NOMO-1 treated with DMSO at 0.1 percent for 48 hours (cell line): ENCODE measurements at regions not wholly inside any gene's neighbourhood (a gene's known extent, or its start where the extent isn't known, plus 50 kb on each side); places are given as distances from the start of the nearest gene placed in this dataset.

ENCODE experiments used
- DNase-seq: peaks from one replicate; lab custom pipeline; 2025; ENCODE audit not compliant: unreplicated experiment; lab: John Stamatoyannopoulos, UW

GRCh38 chr2:219692521-219692920, 65.1 kb downstream of the SLC4A3 start:
- no peak for DNase-seq

DNA sequence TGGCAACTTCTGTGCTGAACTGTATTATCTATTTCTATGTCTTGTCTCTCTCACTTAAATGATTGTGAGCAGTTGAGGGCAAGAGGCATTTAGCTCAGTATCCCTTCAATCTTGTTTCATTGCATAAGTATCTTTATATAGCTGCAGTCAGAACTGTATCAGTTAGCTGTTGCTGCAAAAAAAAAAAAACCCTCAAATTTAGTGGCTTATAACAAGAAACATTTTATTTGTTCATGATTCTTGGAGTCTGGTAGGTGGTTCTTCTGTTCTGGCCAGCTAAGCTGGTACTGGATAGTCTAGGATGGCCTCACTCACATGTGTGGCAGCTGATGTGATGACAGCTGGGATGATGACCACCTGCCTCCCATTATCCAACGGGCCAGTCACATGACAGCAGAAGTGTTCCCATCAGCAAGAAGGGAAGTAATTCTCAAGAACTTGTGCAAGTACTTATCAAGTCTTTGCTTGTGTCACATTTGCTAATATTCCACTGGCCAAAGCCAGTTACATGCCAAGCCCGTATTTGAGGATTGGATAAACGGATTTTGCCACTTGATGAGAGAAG, 67.8 kb downstream of the SLC4A3 start:
- DNase-seq, result no peak

GRCh38 chr2:219697811-219698747, 70.6 kb downstream of the SLC4A3 start:
- DNase-seq, result no peak

- DNase-seq, result no peak
Measured at GRCh38 chr2:219698748-219699439, 71.5 kb downstream of the SLC4A3 start.

GRCh38 chr2:219699440-219699821, 72.0 kb downstream of the SLC4A3 start:
- no peak for DNase-seq

DNA sequence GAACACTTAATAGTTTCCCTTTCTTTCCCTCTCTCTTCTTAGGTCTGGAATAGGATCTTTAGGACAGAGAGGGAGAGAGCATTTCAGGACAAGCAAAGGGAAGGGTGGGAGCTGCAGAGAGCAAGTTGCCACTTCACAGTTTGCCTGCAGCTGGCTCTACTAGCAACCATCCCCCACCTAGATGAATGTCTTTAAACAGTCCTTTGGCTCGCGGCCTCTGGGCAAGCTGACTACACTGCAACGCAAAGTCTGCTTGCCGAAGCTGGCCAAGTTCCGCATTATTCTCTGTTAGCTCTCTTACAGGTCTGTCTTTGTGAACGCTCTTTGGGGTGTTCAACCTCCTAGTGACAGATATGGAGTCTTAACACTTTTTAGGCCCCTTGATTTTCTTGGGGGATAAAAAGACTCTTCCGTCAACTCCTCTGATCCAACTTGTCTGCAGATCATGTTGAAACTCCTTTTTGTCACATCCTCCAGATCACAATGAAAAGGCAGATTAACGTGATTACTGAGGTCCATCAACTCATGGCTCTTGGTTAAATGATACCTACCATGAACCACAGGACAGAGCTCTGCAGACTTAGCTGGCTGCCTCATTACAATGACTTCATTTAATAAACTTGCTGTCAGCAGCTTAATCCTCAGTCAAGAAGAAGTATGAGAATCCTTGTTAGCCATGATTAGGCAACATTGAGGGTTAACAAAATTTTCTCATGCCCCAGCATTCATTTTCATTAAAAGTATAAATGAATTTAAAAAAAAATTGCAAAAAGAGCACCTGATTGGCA, 74.6 kb downstream of the SLC4A3 start:
- DNase-seq, result peak; percentile 85

DNA sequence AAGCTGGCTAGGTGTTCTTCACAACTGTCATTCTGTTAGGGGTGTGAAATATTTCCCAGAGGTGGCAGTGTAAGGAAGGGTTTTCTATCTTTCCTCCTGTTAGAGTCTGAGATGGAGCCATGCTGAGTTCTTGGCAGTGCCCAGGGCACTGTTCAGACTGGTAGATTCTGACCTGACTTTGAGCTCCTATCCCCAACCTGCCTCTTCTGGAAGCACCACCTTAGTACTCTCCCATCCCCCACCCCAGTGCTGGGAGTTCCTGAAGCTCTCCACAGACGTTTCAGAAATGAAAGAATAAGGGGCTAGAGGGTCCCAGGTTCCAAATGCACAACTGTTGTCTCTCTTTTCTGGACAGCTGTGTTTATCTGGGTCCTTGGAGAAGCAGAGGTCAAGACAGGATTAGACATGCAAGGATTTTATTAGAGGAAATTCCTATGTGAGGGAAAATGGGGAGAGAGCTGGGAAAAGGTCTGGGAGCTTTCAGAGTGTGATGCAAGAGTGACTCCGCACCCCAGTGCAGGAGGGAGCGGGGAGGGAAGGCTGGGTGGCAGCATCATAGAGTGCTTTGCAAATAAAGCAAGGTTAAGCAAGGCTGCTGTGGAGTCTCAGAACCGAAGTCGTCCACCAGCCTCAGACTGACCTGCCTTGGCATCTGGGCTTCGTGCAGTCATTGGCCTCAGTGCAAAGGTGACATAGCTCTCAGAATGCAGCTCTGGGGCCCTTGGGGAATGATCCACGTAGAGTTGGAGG, 75.5 kb downstream of the SLC4A3 start:
- DNase-seq, result no peak

GRCh38 chr2:219704878-219705277, 77.4 kb downstream of the SLC4A3 start:
- DNase-seq, result no peak

DNA sequence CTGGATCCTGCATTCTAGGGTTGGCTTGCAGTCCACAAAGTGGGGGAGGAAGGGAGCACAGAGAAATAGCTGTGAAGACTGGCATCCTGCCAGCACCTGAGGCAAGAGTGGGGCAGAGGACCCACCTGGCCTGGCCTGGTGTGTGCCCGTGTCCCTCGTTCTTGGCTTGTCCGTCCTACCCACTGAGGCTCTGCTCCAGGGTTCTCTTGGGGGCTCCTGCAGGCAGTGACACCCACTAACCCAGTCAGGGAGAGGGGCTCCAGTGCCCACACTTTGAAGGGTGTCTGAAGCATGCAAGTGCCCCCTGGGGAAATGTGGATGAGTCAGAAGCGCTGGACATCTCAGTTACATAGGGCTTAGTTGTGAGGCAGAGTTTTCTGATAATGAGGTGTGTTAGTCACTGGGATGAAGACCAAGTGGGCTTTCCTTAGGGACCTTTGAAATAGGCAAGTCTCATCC, 79.4 kb downstream of the SLC4A3 start:
- no peak for DNase-seq

DNA sequence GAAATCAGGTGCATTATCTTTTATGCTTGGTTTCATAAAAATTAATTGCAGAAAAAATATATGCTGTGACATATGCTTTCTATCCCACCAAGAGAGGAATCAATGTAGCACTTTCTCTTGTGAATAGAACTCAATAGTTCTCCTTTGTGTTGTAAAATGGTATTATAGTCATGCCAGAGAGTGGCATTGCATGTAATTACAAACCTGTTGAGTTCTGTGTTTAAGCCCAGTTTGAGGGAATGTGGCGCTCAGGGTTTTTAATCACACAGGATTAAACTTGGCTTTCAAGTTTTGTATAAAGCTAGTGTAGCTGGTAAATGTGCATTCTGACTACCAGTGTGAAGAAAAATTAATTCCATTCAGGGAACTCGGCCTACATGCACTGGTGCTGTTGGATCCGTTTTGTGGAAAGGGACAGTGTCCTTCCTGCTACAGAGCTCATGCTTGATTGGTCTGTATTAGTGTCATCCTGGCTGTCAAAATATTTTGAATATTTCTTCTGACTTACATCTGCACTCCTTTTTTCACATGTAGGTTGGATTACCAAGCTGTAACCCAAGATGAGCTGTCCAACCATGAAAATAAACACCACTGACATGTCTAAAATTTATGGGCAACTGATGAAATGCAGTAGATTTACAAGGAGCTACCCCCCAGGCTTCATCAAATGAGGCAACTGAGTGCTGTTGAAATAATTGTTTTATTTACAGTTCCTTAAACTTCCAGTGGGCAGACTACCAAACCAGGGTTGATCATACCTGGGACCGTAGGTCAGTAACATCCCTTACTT, 80.3 kb downstream of the SLC4A3 start:
- DNase-seq, result peak; percentile 74

- DNase-seq, result no peak
Measured at GRCh38 chr2:219709331-219709761, 81.9 kb downstream of the SLC4A3 start.

DNA sequence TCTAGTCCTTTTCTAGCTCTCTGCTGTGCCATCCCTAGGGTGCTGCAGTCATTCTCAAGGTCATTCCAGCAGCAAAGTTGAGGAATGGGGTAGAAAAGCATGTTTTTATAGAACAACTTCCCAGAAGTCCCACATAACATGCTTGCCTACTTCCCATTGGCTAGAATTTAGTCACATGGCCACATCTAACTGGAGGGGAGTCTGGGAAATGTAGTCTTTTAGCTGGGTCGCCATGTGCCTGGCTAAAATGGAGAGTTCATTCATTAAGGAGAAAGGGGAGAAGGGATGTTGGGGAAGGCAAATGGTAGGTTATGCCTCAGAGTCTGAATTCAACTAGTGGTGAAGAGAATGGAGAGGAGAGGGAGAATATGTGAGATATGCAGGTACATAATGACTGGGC, 85.7 kb downstream of the SLC4A3 start:
- DNase-seq, result peak; percentile 13

DNA sequence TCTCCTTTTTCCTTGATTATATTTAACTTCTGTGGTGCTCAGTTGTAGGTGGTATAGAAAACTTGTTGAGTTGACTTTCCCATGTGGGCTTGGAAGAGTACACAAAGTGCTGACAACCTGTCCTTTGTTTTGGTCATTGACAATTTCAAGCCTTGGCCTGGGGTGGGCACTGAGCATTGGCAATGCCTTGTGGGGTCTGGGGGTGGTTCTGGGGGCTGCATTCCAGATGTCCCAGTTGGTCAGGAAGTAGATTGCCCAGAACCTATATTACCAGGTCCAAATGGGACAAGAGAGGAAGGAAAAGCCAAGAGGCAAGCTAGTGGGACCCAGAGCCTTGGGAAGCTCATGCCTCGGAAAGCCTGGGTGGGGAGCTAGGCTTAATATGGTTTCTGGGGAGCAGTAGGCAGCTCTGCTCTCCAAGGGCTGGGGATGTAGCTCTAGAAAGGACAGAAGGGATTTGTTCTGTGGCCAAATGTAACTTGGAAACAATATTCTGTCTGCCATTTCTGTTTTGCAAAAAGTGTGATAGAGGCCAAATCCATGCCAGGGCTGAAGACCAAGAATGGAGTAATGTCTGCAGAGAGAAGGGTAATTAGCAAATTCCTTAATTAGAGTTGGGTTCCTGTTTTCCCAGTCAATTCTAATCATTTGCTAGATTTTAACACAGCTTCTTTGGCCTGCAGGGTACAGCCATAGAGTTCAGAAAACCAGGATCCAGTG, 87.4 kb downstream of the SLC4A3 start:
- DNase-seq, result no peak

DNA sequence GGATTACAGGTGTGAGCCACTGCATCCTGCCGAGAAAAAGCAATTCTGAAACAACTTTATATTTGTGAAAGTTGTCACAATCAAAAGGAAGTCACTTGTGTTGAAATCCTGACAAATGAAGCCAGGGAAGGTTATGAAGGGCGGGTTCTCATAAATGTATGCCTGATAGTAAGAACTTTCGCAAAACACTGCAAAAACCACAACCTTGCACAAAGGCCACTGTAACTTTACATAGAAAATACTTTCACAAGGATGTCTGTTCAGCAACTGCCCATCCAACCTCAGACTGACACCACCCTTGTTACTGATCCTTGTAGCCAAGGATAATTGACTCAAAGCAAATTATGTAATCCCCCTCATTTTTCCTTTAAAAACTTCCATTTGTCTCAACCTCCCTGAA, 90.6 kb downstream of the SLC4A3 start:
- DNase-seq, result peak; percentile 96

GRCh38 chr2:219719521-219719920, 92.1 kb downstream of the SLC4A3 start:
- DNase-seq, result no peak

GRCh38 chr2:219720956-219721355, 93.5 kb downstream of the SLC4A3 start:
- no peak for DNase-seq

- DNase-seq, result no peak
Measured at GRCh38 chr2:219722276-219722879, 94.9 kb downstream of the SLC4A3 start.

DNA sequence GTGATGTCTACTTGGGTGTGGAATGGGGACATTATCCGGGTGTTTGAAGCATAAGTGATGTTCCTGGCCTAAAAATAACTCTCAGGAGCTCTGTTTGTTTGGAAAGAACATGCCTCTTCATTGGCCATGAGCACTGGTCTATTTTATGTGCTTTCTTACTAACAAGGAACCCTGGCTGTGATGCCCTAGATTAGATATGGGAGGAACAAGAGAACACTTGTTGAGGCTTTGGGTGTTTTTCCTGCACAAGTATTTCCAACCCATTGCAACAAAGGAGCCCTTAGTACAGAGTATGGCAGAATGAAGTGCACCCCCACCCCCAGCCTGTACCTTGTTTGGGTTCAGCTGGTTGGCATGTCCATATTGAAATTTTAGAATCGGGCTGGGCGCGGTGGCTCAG, 95.9 kb downstream of the SLC4A3 start:
- no peak for DNase-seq
